Effector memory CD8-positive, alpha-beta T cell (primary cell): ENCODE measurements at regions not wholly inside any gene's neighbourhood (a gene's known extent, or its start where the extent isn't known, plus 50 kb on each side); places are given as distances from the start of the nearest gene placed in this dataset.
"Not testable (repeated sequence)": the region's sequence is repeated elsewhere in the genome, so short reads cannot be mapped to it uniquely, and the experiment has no call there.

ENCODE experiments used
- ATAC-seq: fragments of 150-1000 bp; cut with Tn5 transposase; replicated peaks from 2 replicates; pipeline ENCODE4 v1.10.0; 2021; ENCODE audit warnings: mild to moderate bottlenecking, moderate library complexity
- DNase-seq, 3 experiments: peaks; one replicate each; pipeline ENCODE4 v3.0.0; 2021
- H3K27ac Mint-ChIP-seq, 2 donors: one replicate each; pipeline ENCODE4 v1.8.0; 2022; ENCODE audit warnings: mild to moderate bottlenecking in 2 of 2, mixed read lengths in 2 of 2, moderate library complexity in 2 of 2
- H3K27me3 Mint-ChIP-seq, 2 donors: one replicate each; pipeline ENCODE4 v1.8.0; 2022; ENCODE audit warnings: mixed read lengths in 2 of 2
- H3K36me3 Mint-ChIP-seq: one replicate; pipeline ENCODE4 v1.8.0; 2022; ENCODE audit warnings: mild to moderate bottlenecking, moderate library complexity, mixed read lengths; ENCODE audit not compliant: insufficient read depth
- H3K4me1 Mint-ChIP-seq, 2 donors: one replicate each; pipeline ENCODE4 v1.8.0; 2022; ENCODE audit warnings: low read depth in 2 of 2, mixed read lengths in 2 of 2
- H3K4me3 Mint-ChIP-seq, 2 donors: one replicate each; pipeline ENCODE4 v1.8.0; 2022; ENCODE audit warnings: mild to moderate bottlenecking in 2 of 2, mixed read lengths in 2 of 2, moderate library complexity in 2 of 2
- H3K9me3 Mint-ChIP-seq, 2 donors: one replicate each; pipeline ENCODE4 v1.8.0; 2022; ENCODE audit warnings: mixed read lengths in 2 of 2

DNA sequence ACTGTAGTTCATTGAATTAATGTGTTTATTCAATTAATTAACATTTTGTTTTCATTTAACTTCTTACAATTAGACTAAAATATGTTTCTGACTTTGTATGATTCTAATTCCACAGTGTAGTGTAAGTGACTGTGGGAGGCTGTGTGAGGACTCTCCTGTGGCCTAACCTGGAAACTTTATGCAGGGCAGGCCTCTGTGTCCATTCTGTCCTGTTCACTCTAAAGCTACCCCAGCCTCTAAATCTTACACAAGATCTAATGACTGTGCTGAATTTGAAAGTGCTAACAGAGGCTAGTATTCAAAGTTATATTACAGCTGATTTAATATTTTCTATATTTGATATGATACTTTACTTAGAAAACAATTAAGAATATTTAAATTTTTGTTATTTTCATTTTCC is 270.5 kb upstream of the CDH19 start:
- Mint-ChIP-seq H3K4me1 (no peaks in the 10 kb centered on the region), H3K36me3 (no peaks in the 10 kb centered on the region), H3K9me3 (peaks cover 8% of the 10 kb centered on the region in 2 donors), H3K27ac (no peak overlapping the region), H3K27me3 (no peaks in the 10 kb centered on the region), H3K4me3 (no peak overlapping the region)
- DNase-seq: no peak
- no peak for ATAC-seq

DNA sequence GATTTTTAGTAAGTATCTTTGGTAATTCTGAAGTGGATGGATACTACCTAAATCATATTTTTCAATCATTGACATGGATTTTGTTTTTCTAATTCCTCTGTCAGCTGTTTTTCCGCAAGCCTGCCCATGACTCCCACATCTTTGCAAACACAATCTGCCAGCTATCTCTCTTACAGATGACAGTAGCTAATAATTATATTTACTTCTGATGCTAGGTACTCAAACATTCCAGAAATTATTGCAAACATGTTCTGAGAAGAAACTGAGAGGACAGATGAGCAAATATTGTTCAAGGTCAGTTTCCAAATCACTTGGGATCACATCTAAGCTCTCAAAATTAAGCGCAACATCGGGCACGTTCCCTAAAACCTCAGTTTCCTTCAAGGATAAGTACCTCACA is 270.0 kb upstream of the CDH19 start:
- Mint-ChIP-seq H3K27me3 (no peaks in the 10 kb centered on the region), H3K36me3 (no peaks in the 10 kb centered on the region), H3K4me1 (no peaks in the 10 kb centered on the region), H3K27ac (no peak overlapping the region), H3K4me3 (no peak overlapping the region), H3K9me3 (peaks cover 8 to 11% of the 10 kb centered on the region in 2 donors)
- no peak for DNase-seq
- no peak for ATAC-seq

DNA sequence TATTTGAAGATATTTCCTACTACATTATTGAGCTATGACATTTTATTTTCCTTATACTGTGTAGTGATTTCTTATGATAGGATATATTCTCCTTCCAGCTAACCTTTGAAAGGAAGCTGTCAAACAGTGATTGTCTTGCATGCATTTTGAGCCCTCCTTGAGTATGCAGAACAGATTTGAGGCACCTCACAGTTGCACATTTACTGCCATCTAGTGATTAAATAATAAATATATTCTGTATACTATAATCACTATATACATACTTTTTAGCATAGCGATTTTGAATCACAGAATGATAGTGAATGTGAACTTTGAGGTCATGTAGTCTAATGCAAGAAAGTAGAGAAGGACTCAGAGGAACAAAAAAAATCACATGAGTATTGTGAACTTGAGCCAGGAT is 268.4 kb upstream of the CDH19 start:
- Mint-ChIP-seq H3K27me3 (no peaks in the 10 kb centered on the region), H3K9me3 (peaks cover 8 to 11% of the 10 kb centered on the region in 2 donors), H3K36me3 (no peaks in the 10 kb centered on the region), H3K4me1 (no peaks in the 10 kb centered on the region), H3K4me3 (no peak overlapping the region), H3K27ac (no peak overlapping the region)
- ATAC-seq (no peak), DNase-seq (no peak)

DNA sequence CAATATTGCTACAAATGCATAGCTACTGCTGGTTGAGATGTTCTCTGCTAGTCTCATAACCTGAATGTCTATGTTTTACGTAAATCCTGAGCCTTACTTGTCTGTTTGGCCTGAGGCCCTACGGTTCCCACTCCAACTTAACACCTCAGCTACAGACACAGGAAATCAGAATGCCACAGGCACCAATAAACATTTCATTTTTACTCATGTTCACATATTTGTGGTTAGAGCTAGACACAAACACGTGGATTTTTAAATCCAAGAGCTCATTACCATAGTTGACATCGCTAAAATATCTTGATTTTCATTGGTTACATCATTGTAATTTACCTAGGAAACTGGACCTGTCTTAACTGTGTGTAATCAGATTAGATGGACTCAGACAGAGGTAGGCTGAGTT is 263.8 kb upstream of the CDH19 start:
- Mint-ChIP-seq H3K9me3 (peaks cover 8 to 11% of the 10 kb centered on the region in 2 donors), H3K4me1 (no peaks in the 10 kb centered on the region), H3K27me3 (no peaks in the 10 kb centered on the region), H3K4me3 (no peak overlapping the region), H3K27ac (no peak overlapping the region), H3K36me3 (no peaks in the 10 kb centered on the region)
- ATAC-seq (no peak), DNase-seq (no peak)

DNA sequence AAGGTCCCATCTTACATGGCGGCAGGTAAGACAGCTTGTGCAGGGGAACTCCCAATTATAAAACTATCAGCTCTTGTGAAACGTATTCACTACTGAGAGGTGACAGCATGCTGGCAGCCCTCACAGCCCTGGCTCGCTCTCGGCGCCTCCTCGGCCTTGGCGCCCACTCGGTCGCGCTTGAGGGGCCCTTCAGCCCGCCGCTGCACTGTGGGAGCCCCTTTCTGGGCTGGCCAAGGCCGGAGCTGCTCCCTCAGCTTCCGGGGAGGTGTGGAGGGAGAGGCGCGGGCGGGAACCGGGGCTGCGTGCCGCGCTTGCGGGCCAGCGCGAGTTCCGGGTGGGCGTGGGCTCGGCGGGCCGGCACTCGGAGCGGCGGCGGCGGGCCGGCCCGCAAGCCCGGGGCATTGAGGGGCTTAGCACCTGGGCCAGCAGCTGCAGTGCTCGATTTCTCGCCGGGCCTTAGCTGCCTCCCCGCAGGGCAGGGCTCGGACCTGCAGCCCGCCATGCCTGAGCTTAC is 262.6 kb upstream of the CDH19 start:
- H3K9me3 Mint-ChIP-seq: peaks cover 8 to 11% of the 10 kb centered on the region in 2 donors
- H3K4me3 Mint-ChIP-seq, H3K36me3 Mint-ChIP-seq, ATAC-seq, H3K27me3 Mint-ChIP-seq, H3K27ac Mint-ChIP-seq, H3K4me1 Mint-ChIP-seq, DNase-seq: not testable (repeated sequence)

DNA sequence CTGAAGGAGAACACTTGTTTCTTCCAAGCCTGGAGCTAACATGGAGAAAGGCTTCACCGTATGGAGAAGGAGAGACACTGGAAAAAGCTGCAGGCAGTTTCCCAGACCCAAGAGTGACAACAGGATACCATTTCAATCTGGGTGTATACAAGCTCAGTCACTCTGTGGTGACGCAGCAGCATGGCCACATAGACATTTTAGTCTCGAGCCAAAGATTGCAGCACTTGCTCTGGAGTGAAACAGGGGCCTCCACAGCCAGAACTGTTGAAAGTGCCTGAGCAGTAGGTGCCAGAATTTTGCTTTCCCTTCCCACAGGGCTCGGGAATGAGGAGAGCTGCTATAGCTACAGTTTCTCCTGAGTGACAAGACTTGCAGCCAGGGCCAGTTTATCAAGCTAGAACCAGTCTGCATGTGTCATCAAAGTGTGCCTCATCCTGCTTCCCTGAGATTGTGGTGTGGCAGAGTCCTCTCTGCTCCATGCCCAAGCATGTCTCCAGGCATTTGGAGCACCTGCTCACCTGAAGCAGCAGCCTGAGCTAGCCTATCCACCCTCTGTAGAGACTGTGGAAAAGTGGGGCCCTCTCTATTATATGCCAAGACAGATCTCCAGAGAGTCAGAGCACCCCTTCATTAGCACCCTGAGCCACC is 234.6 kb upstream of the CDH19 start:
- Mint-ChIP-seq H3K4me3 (no peak overlapping the region), H3K27me3 (no peaks in the 10 kb centered on the region)

DNA sequence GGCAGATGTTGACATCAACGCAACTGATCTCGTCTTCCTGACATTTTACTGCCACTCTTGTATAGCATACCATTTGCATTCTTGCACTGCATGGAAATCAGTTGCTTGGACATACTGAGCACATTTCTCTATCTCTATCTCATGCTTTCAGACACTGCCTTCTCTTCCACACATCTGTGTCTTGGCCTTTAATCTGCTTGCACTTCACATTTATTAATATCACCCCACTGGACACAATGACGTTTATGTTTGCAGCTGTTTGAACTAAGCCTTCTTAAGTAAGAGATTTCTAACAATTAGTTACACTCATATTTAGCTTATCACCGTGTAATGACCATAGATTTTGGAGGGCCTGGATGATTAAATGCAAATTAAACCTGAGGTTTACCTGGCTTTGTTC is 229.8 kb upstream of the CDH19 start:
- no peak for ATAC-seq
- no peaks in the 10 kb centered on the region for H3K27me3 Mint-ChIP-seq

More for the DNA sequence above, 234.6 kb upstream of the CDH19 start:
- Mint-ChIP-seq H3K4me1 (no peaks in the 10 kb centered on the region), H3K9me3 (peaks cover 0 to 5% of the 10 kb centered on the region in 2 donors), H3K27ac (no peak overlapping the region), H3K36me3 (no peaks in the 10 kb centered on the region)
- ATAC-seq (no peak), DNase-seq (no peak)

DNA sequence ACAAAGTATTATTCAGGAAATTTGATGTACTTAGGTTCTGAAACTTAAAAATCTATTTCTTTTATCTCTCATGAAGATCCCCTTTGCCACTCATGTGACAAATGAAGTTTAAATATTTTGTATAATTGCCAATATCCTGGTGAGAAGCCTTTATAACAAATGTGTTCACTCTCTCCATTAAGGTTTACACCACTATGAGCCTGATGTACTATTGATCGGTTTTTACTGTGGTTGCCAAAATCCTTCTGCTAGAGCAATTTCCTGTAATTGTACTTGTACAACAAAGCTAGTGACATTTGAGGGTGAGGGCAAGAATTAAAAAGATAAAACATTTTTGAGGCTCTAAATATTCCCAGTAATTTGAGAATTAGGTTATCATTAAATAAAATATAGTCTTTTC is 222.3 kb upstream of the CDH19 start:
- no peaks in the 10 kb centered on the region for H3K27me3 Mint-ChIP-seq
- no peaks in the 10 kb centered on the region for H3K36me3 Mint-ChIP-seq
- H3K9me3 Mint-ChIP-seq: peaks cover 0 to 6% of the 10 kb centered on the region in 2 donors
- H3K27ac Mint-ChIP-seq: no peak overlapping the region
- H3K4me1 Mint-ChIP-seq: no peaks in the 10 kb centered on the region
- ATAC-seq (no peak), DNase-seq (no peak)
- H3K4me3 Mint-ChIP-seq: no peak overlapping the region

More for the DNA sequence above, 229.8 kb upstream of the CDH19 start:
- DNase-seq: no peak
- H3K27ac Mint-ChIP-seq: no peak overlapping the region
- H3K36me3 Mint-ChIP-seq: no peaks in the 10 kb centered on the region
- no peaks in the 10 kb centered on the region for H3K4me1 Mint-ChIP-seq
- peaks cover 0 to 6% of the 10 kb centered on the region in 2 donors for H3K9me3 Mint-ChIP-seq
- H3K4me3 Mint-ChIP-seq: no peak overlapping the region

DNA sequence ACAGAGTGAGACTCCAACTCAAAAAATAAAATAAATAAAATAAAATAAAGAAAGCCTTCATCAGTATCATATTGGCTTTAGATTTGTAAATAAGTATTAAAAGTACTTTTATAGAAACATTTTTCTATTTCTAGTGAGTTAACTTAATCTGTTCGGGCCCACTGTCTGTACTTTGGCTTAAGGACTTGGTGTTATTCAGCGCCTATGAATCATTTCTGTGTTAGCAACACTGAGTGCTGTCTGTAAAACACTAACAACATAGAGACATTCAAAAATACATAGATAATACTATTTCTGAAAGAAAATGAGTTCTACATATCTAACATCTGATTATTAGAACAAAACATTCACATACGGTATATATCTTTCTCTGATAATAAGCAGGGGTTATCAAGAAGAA is 221.5 kb upstream of the CDH19 start:
- no peaks in the 10 kb centered on the region for H3K36me3 Mint-ChIP-seq
- H3K27ac Mint-ChIP-seq: no peak overlapping the region
- H3K4me1 Mint-ChIP-seq: no peaks in the 10 kb centered on the region
- no peak for ATAC-seq
- H3K27me3 Mint-ChIP-seq: no peaks in the 10 kb centered on the region
- DNase-seq: no peak
- H3K4me3 Mint-ChIP-seq: no peak overlapping the region
- peaks cover 2 to 3% of the 10 kb centered on the region in 2 donors for H3K9me3 Mint-ChIP-seq

DNA sequence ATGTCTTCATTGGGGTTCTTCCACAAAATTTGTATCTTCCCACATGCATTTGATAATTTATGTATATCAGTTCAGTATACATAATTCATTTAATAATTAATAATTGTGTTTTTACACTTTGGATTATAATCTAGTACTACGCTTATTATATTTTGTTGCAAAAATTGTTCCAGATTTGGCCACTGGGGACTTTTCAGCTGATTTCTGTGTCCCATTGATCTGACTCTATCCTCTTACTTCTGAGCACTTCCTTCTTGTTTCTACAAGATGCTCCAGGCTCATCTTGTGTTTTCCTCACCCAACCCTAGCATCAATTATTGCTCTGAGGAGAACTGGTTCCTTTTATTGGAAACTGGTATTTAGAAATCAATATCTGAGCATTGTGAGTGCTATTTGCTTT is 215.3 kb upstream of the CDH19 start:
- Mint-ChIP-seq H3K36me3 (no peaks in the 10 kb centered on the region), H3K4me3 (no peak overlapping the region), H3K9me3 (peaks cover 11 to 20% of the 10 kb centered on the region in 2 donors), H3K27me3 (no peaks in the 10 kb centered on the region), H3K27ac (no peak overlapping the region), H3K4me1 (no peaks in the 10 kb centered on the region)
- ATAC-seq (no peak), DNase-seq (no peak)

DNA sequence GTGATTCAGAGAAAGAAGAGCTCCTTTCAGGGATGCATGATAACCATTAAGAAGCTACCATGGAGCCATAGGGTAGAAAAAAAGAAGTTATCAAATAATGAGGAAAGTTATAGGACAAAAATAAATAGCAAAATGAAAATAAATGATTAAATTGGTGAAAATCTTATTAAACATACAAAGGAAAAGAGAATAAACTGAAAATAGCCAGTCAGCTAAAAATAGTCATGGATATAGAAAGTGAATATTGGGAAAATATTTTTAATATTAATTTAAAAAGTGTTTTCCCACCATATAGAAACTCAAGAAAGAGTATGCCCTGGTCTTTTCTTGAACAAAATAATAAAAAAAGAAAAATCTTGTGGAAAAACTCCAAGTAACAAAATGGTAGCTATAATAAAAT is 209.2 kb upstream of the CDH19 start:
- H3K27ac Mint-ChIP-seq: no peak overlapping the region
- no peaks in the 10 kb centered on the region for H3K4me1 Mint-ChIP-seq
- no peak overlapping the region for H3K4me3 Mint-ChIP-seq
- no peaks in the 10 kb centered on the region for H3K36me3 Mint-ChIP-seq
- H3K9me3 Mint-ChIP-seq: peaks cover 7 to 8% of the 10 kb centered on the region in 2 donors
- no peak for ATAC-seq
- H3K27me3 Mint-ChIP-seq: no peaks in the 10 kb centered on the region
- DNase-seq: no peak

DNA sequence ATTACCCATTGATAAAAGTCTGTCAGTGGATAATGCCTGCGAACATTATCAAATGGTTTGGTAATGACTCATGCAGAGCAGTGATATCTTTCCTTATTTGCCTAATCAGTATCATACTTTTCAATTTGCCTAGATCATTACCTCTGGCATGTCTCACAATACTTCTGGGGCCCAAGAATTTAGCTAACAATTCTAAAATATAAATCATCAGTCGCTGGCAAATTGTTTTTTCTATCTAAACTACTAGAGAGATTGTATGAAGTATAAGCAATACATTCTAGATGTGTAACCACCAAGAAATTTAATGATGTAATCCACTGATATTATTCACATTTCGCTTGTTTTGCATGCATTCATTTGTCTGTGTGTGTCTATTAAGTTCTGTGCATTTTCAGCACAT is 191.2 kb upstream of the CDH19 start:
- Mint-ChIP-seq H3K27ac (no peak overlapping the region), H3K9me3 (no peaks in the 10 kb centered on the region), H3K4me3 (no peak overlapping the region), H3K27me3 (no peaks in the 10 kb centered on the region), H3K36me3 (no peaks in the 10 kb centered on the region), H3K4me1 (no peaks in the 10 kb centered on the region)
- ATAC-seq: no peak
- no peak for DNase-seq

DNA sequence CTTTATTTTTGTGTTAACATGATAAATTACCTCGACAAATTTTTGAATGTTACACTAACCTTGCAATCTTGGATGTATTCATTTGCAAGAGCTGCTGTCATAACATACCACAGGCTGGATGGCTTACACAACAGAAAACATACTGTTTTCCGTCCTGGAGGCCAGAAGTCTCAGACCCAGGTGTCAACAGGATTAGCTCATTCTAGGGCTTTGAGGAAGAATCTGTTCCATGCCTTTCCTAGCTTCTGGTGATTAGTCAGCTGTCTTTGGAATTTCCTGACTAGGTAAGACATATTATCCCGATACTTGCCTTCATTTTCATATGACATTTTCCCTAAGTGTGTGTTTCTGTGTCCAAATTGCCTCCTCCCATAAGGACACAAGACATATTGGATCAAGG is 188.6 kb upstream of the CDH19 start:
- no peaks in the 10 kb centered on the region for H3K9me3 Mint-ChIP-seq
- no peaks in the 10 kb centered on the region for H3K4me1 Mint-ChIP-seq
- DNase-seq (no peak), ATAC-seq (no peak)
- no peak overlapping the region for H3K27ac Mint-ChIP-seq
- no peaks in the 10 kb centered on the region for H3K27me3 Mint-ChIP-seq
- H3K36me3 Mint-ChIP-seq: no peaks in the 10 kb centered on the region
- H3K4me3 Mint-ChIP-seq: no peak overlapping the region

DNA sequence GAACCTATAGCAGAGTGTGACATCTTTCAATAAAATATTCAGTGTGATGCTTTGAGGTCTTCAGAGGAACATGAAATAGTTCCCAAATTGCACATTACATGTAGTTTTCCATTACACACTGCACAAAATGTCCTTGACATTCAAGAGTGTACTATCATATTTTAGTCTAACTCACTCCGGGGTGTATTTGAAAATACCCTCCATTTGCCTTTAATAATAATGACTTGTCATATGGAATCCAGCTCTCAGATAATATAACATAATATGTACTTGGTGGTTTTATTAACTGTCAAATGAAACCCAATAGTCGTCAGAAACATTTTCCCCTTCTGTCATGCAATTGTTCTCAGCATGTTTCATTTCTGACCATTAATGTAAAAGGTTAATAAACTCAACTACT is 176.7 kb upstream of the CDH19 start:
- DNase-seq (no peak), ATAC-seq (no peak)
- Mint-ChIP-seq H3K27me3 (no peaks in the 10 kb centered on the region), H3K36me3 (no peaks in the 10 kb centered on the region), H3K9me3 (peaks cover 6 to 8% of the 10 kb centered on the region in 2 donors), H3K4me1 (no peaks in the 10 kb centered on the region), H3K27ac (no peak overlapping the region), H3K4me3 (no peak overlapping the region)
